Loucy (cell line): ENCODE measurements at regions not wholly inside any gene's neighbourhood (a gene's known extent, or its start where the extent isn't known, plus 50 kb on each side); places are given as distances from the start of the nearest gene placed in this dataset.

Source experiments
- H2AFZ ChIP-seq: fragments of 200-600 bp; sonication (generic); 2 replicates; pipeline ENCODE4 v1.6.0; 2016; ENCODE audit warnings: antibody characterized with exemption, mild to moderate bottlenecking, low read length, moderate library complexity
- H3F3A ChIP-seq: fragments of 200-600 bp; 2 replicates; pipeline ENCODE4 v1.6.0; 2016; ENCODE audit warnings: antibody characterized with exemption, low read depth, mild to moderate bottlenecking
- H3K27me3 ChIP-seq: fragments of 200-600 bp; sonication (generic); 2 replicates; pipeline ENCODE4 v1.6.1; 2014; ENCODE audit warnings: low read length, mild to moderate bottlenecking; ENCODE audit not compliant: insufficient read depth, poor library complexity, severe bottlenecking
- H3K36me3 ChIP-seq: fragments of 200-600 bp; sonication (generic); 2 replicates; pipeline ENCODE4 v1.6.1; 2016; ENCODE audit warnings: low read length; ENCODE audit not compliant: insufficient read depth
- H3K4me1 ChIP-seq: fragments of 200-600 bp; sonication (generic); 2 replicates; pipeline ENCODE4 v1.5.1; 2014; ENCODE audit warnings: low read length, mild to moderate bottlenecking; ENCODE audit not compliant: insufficient read depth, poor library complexity, severe bottlenecking
- H3K4me2 ChIP-seq: fragments of 200-600 bp; sonication (generic); 2 replicates; pipeline ENCODE4 v1.6.0; 2014; ENCODE audit warnings: antibody characterized with exemption, low read length, low read depth, mild to moderate bottlenecking; ENCODE audit not compliant: poor library complexity, severe bottlenecking
- H3K4me3 ChIP-seq: fragments of 200-600 bp; sonication (generic); 2 replicates; pipeline ENCODE4 v1.5.1; 2014; ENCODE audit warnings: low read length, mild to moderate bottlenecking, mixed read lengths; ENCODE audit not compliant: poor library complexity, severe bottlenecking
- H3K79me2 ChIP-seq: fragments of 200-600 bp; sonication (generic); 2 replicates; pipeline ENCODE4 v1.6.1; 2014; ENCODE audit warnings: low read length; ENCODE audit not compliant: insufficient read depth
- H3K9ac ChIP-seq: fragments of 200-600 bp; sonication (generic); 2 replicates; pipeline ENCODE4 v1.6.0; 2014; ENCODE audit warnings: mild to moderate bottlenecking, low read depth, low read length, moderate library complexity; ENCODE audit not compliant: poor library complexity, severe bottlenecking
- H3K9me2 ChIP-seq: fragments of 200-600 bp; sonication (generic); replicated peaks from 2 replicates; pipeline ENCODE4 v1.6.1; 2016; ENCODE audit warnings: low read depth, low read length, mixed read lengths
- H3K9me3 ChIP-seq: fragments of 200-600 bp; sonication (generic); 2 replicates; pipeline ENCODE4 v1.6.1; 2014; ENCODE audit warnings: mild to moderate bottlenecking, antibody characterized with exemption, low read length, low read depth; ENCODE audit not compliant: insufficient read depth
- H4K20me1 ChIP-seq: fragments of 200-600 bp; sonication (generic); 2 replicates; pipeline ENCODE4 v1.6.0; 2014; ENCODE audit warnings: antibody characterized with exemption, low read length, mild to moderate bottlenecking; ENCODE audit not compliant: insufficient read depth, poor library complexity, severe bottlenecking
- CTCF ChIP-seq: fragments of 200-600 bp; sonication (generic); conservative IDR thresholded peaks from 2 replicates; pipeline ENCODE4 v1.5.1; 2014; ENCODE audit warnings: mild to moderate bottlenecking, antibody characterized with exemption, low read length
- EZH2phosphoT487 ChIP-seq: fragments of 200-600 bp; IDR thresholded peaks from 2 replicates; pipeline ENCODE4 v1.6.1; 2018; ENCODE audit warnings: antibody characterized with exemption, mild to moderate bottlenecking, moderate library complexity, borderline replicate concordance

GRCh38 chr6:15948930-15949900, 179.7 kb upstream of the MYLIP start:
- no peaks in the 10 kb centered on the region for H4K20me1 ChIP-seq
- no peaks in the 10 kb centered on the region for H3K79me2 ChIP-seq
- H3K4me3 ChIP-seq, result no peak overlapping the region
- H3K9ac ChIP-seq, result no peak overlapping the region
- H3K9me2 ChIP-seq, result no peaks in the 10 kb centered on the region
- H3K4me1 ChIP-seq, result peaks cover 17% of the 10 kb centered on the region
- no peak overlapping the region for H3K4me2 ChIP-seq
- no peaks in the 10 kb centered on the region for H3F3A ChIP-seq
- no peaks in the 10 kb centered on the region for H3K36me3 ChIP-seq
- H3K9me3 ChIP-seq, result no peaks in the 10 kb centered on the region
- no peak overlapping the region for H2AFZ ChIP-seq
- no peak for TF ChIP-seq EZH2phosphoT487
- no peak for TF ChIP-seq CTCF
- no peaks in the 10 kb centered on the region for H3K27me3 ChIP-seq

- Histone ChIP-seq H3K9ac (no peak overlapping the region), H3K9me3 (no peaks in the 10 kb centered on the region), H3F3A (no peaks in the 10 kb centered on the region), H2AFZ (no peak overlapping the region), H4K20me1 (no peaks in the 10 kb centered on the region), H3K36me3 (no peaks in the 10 kb centered on the region), H3K4me1 (peaks cover 11% of the 10 kb centered on the region), H3K4me2 (no peak overlapping the region), H3K79me2 (no peaks in the 10 kb centered on the region), H3K27me3 (no peaks in the 10 kb centered on the region), H3K9me2 (no peaks in the 10 kb centered on the region), H3K4me3 (no peak overlapping the region)
- TF ChIP-seq CTCF (no peak), EZH2phosphoT487 (no peak)
These were observed 181.0 kb upstream of the MYLIP start for GRCh38 chr6:15947923-15948322.

GRCh38 chr6:15947436-15947835, 181.4 kb upstream of the MYLIP start:
- Histone ChIP-seq H3K79me2 (no peaks in the 10 kb centered on the region), H4K20me1 (no peaks in the 10 kb centered on the region), H3F3A (no peaks in the 10 kb centered on the region), H2AFZ (no peak overlapping the region), H3K4me3 (no peak overlapping the region), H3K4me2 (no peak overlapping the region), H3K9ac (no peak overlapping the region), H3K9me3 (no peaks in the 10 kb centered on the region), H3K9me2 (no peaks in the 10 kb centered on the region), H3K27me3 (no peaks in the 10 kb centered on the region), H3K36me3 (no peaks in the 10 kb centered on the region), H3K4me1 (peaks cover 7% of the 10 kb centered on the region)
- TF ChIP-seq EZH2phosphoT487 (no peak), CTCF (no peak)
